ENCODE measurements at regions not wholly inside any gene's neighbourhood (a gene's known extent, or its start where the extent isn't known, plus 50 kb on each side); places are given as distances from the start of the nearest gene placed in this dataset.

DNA sequence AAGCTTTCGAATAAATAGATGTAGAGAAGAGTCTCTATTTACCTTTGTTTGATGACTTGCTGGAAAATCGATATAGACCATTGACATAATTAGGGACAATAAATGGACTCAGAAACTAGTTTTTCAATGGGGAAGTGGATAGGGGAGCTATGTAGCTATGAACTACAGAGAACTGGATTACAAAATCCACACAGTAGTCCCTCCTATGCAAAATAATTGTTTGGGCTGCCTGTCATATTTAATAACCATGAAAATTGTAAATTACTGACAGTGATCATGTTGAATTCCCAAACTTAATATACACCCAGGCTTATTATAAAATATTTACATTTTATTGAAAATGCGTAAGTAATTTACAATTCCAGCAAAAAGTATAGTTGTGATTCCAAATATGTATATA is 333.1 kb upstream of the FAM241A start:
- H3K4me1 ChIP-seq = no peaks in the 10 kb centered on the region
- CTCF ChIA-PET = no interaction called here
- no peaks in the 10 kb centered on the region for H3K9me3 ChIP-seq
- H3K27ac ChIP-seq = no peak overlapping the region
- H3K4me3 ChIP-seq = no peak overlapping the region
- FAIRE-seq (no peak), DNase-seq (ENCODE audit: low read depth in 1 of 2, low spot score in 1 of 2) (no peak), ATAC-seq (no peak)
- POLR2A ChIA-PET = no interaction called here
- 15% methylated on average over 3 of the region's 3 CpGs for WGBS (ENCODE audit: missing lambda C conversion rate)
- TF ChIP-seq, protein P1, sequence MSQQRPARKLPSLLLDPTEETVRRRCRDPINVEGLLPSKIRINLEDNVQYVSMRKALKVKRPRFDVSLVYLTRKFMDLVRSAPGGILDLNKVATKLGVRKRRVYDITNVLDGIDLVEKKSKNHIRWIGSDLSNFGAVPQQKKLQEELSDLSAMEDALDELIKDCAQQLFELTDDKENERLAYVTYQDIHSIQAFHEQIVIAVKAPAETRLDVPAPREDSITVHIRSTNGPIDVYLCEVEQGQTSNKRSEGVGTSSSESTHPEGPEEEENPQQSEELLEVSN (IDR thresholded peaks at IDR 0.05; ENCODE audit: borderline replicate concordance, low read depth) = no peak
- TF ChIP-seq, protein P2, sequence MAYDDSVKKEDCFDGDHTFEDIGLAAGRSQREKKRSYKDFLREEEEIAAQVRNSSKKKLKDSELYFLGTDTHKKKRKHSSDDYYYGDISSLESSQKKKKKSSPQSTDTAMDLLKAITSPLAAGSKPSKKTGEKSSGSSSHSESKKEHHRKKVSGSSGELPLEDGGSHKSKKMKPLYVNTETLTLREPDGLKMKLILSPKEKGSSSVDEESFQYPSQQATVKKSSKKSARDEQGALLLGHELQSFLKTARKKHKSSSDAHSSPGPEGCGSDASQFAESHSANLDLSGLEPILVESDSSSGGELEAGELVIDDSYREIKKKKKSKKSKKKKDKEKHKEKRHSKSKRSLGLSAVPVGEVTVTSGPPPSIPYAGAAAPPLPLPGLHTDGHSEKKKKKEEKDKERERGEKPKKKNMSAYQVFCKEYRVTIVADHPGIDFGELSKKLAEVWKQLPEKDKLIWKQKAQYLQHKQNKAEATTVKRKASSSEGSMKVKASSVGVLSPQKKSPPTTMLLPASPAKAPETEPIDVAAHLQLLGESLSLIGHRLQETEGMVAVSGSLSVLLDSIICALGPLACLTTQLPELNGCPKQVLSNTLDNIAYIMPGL (CRISPR knock-in tag; IDR thresholded peaks at IDR 0.05; ENCODE audit: borderline replicate concordance) = no peak
- TF ChIP-seq RAD21 (conservative IDR thresholded peaks at IDR 0.05 in 1 of 2, IDR thresholded peaks at IDR 0.05 in 1 of 2) (no peak), CHD2 (IDR thresholded peaks at IDR 0.05; ENCODE audit: low read length, partially characterized antibody) (no peak), HOXB5 (CRISPR knock-in tag; IDR thresholded peaks at IDR 0.05) (no peak)
- no peak overlapping the region for H3K4me2 ChIP-seq

DNA sequence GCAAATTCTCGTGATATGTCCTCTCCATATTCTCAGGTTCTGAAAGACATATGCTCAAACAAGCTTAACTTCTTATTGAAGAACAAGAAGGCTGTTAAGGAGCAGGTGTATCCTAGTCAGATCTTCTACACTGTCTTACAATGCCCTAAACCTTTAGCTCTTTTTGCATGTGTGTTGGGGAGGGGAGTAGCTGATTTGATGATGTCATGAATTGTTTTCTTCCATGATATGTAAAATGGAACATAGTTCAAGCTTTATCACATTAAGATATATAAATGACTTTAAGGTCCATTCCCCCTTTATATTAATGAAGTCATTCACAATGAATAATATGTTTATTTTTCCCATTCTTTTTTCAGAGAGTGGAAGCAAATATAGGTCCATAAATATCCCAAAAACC is 332.5 kb upstream of the FAM241A start:
- H3K9me3 ChIP-seq = no peaks in the 10 kb centered on the region
- no peak for DNase-seq (ENCODE audit: low read depth in 1 of 2, low spot score in 1 of 2)
- H3K4me2 ChIP-seq = no peak overlapping the region
- H3K27ac ChIP-seq = no peak overlapping the region
- POLR2A ChIA-PET = no interaction called here
- no peaks in the 10 kb centered on the region for H3K4me1 ChIP-seq
- no peak for TF ChIP-seq RAD21 (conservative IDR thresholded peaks at IDR 0.05 in 1 of 2, IDR thresholded peaks at IDR 0.05 in 1 of 2)
- no peak for TF ChIP-seq BHLHE40 (IDR thresholded peaks at IDR 0.05; ENCODE audit: low read depth, low read length)
- no peak for TF ChIP-seq ZSCAN20 (CRISPR knock-in tag; IDR thresholded peaks at IDR 0.05)
- no peak for TF ChIP-seq FOXS1 (CRISPR knock-in tag; IDR thresholded peaks at IDR 0.05)
- no peak for TF ChIP-seq CBX2 (IDR thresholded peaks at IDR 0.05; ENCODE audit: borderline replicate concordance, low read depth)
- TF ChIP-seq, protein P3, sequence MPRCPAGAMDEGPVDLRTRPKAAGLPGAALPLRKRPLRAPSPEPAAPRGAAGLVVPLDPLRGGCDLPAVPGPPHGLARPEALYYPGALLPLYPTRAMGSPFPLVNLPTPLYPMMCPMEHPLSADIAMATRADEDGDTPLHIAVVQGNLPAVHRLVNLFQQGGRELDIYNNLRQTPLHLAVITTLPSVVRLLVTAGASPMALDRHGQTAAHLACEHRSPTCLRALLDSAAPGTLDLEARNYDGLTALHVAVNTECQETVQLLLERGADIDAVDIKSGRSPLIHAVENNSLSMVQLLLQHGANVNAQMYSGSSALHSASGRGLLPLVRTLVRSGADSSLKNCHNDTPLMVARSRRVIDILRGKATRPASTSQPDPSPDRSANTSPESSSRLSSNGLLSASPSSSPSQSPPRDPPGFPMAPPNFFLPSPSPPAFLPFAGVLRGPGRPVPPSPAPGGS (IDR thresholded peaks at IDR 0.05) = no peak
- TF ChIP-seq, protein P2 (CRISPR knock-in tag; IDR thresholded peaks at IDR 0.05; ENCODE audit: borderline replicate concordance) = no peak
- TF ChIP-seq HOXB13 (CRISPR knock-in tag; IDR thresholded peaks at IDR 0.05; ENCODE audit: low read depth) = no peak
- TF ChIP-seq, protein P4, sequence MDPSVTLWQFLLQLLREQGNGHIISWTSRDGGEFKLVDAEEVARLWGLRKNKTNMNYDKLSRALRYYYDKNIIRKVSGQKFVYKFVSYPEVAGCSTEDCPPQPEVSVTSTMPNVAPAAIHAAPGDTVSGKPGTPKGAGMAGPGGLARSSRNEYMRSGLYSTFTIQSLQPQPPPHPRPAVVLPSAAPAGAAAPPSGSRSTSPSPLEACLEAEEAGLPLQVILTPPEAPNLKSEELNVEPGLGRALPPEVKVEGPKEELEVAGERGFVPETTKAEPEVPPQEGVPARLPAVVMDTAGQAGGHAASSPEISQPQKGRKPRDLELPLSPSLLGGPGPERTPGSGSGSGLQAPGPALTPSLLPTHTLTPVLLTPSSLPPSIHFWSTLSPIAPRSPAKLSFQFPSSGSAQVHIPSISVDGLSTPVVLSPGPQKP (IDR thresholded peaks at IDR 0.05; ENCODE audit: low read depth, low read length) = no peak
- TF ChIP-seq, protein P5, sequence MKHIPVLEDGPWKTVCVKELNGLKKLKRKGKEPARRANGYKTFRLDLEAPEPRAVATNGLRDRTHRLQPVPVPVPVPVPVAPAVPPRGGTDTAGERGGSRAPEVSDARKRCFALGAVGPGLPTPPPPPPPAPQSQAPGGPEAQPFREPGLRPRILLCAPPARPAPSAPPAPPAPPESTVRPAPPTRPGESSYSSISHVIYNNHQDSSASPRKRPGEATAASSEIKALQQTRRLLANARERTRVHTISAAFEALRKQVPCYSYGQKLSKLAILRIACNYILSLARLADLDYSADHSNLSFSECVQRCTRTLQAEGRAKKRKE (CRISPR knock-in tag; IDR thresholded peaks at IDR 0.05; ENCODE audit: low read depth) = no peak
- no peak for TF ChIP-seq HOXA7 (CRISPR knock-in tag; IDR thresholded peaks at IDR 0.05)
- TF ChIP-seq ZC3H11A (IDR thresholded peaks at IDR 0.05) = no peak
- TF ChIP-seq POLR2A (IDR thresholded peaks at IDR 0.05; ENCODE audit: low read length) = no peak
- TF ChIP-seq JUN (IDR thresholded peaks at IDR 0.05) = no peak
- TF ChIP-seq HOXB5 (CRISPR knock-in tag; IDR thresholded peaks at IDR 0.05) = no peak
- no peak for TF ChIP-seq EHMT2 (IDR thresholded peaks at IDR 0.05; ENCODE audit: low read depth)
- TF ChIP-seq RARB (CRISPR knock-in tag; IDR thresholded peaks at IDR 0.05) = no peak
- no peak for TF ChIP-seq HEYL (CRISPR knock-in tag; IDR thresholded peaks at IDR 0.05)
- TF ChIP-seq NR3C1 (IDR thresholded peaks at IDR 0.05) = no peak
- no peak for FAIRE-seq
- no peak overlapping the region for H3K4me3 ChIP-seq
- 13% methylated on average over 1 of the region's 1 CpG for WGBS (ENCODE audit: missing lambda C conversion rate)
- ATAC-seq = no peak
- CTCF ChIA-PET = no interaction called here
